Right lobe of liver (tissue), 6 donors: ENCODE measurements at regions not wholly inside any gene's neighbourhood (a gene's known extent, or its start where the extent isn't known, plus 50 kb on each side); places are given as distances from the start of the nearest gene placed in this dataset.

Experiments used
- ATAC-seq, 4 donors: fragments of 200-7000 bp; cut with Tn5 transposase; one replicate each; pipeline ENCODE4 v1.9.1; 2020; ENCODE audit warnings: mild to moderate bottlenecking in 4 of 4, moderate library complexity in 4 of 4
- DNase-seq, 3 donors: peaks; one replicate each; pipeline ENCODE4 v3.0.0-alpha.2; 2020
- H3K27ac ChIP-seq, 3 donors: fragments of 200-600 bp; one replicate each; pipeline ENCODE4 v1.8.0; 2022
- H3K27me3 ChIP-seq, 2 donors: fragments of 200-600 bp; one replicate each; pipeline ENCODE4 v1.8.0; 2022
- H3K36me3 ChIP-seq, 4 donors: fragments of 200-600 bp; sonication (generic) in 1 of 4; one replicate each; pipeline versions ENCODE4 v1.5.1 to v1.8.0; 2017 to 2022; ENCODE audit warnings: control low read depth in 1 of 4
- H3K4me1 ChIP-seq, 4 donors: fragments of 200-600 bp; sonication (generic) in 1 of 4; one replicate each; pipeline versions ENCODE4 v1.5.1 to v1.8.0; 2017 to 2022; ENCODE audit warnings: control low read depth in 1 of 4
- H3K4me3 ChIP-seq, 3 donors: fragments of 200-600 bp; one replicate each; pipeline ENCODE4 v1.8.0; 2022
- H3K9me3 ChIP-seq, 4 donors: fragments of 200-600 bp; sonication (generic) in 1 of 4; one replicate each; pipeline versions ENCODE4 v1.5.1 to v1.8.0; 2017 to 2022; ENCODE audit warnings: control low read depth in 1 of 4
- POLR2A ChIP-seq: fragments of 450-650 bp; IDR thresholded peaks from one replicate; pipeline ENCODE4 v1.6.1; 2017; ENCODE audit warnings: antibody characterized with exemption, mild to moderate bottlenecking
- WGBS: methylation state at CpG from one replicate; pipeline ENCODE4 v1.1.6; 2018; ENCODE audit warnings: low coverage, low lambda C conversion rate; ENCODE audit not compliant: insufficient coverage; ENCODE audit errors: missing lambda C conversion rate; 5-methylcytosine and 5-hydroxymethylcytosine counted together
- intact Hi-C, 2 donors: fragments of 100-400 bp; cut with DNase I; formaldehyde crosslinking; loops; one replicate each; pipeline versions ENCODE4 v1.11.2 to v1.14.1; 2022
- TF ChIP-seq, protein P1 (sequence below), 4 donors: fragments of 200-600 bp in 3 of 4; fragments of 450-650 bp in 1 of 4; IDR thresholded peaks; one replicate each; pipeline versions ENCODE4 v1.5.1 to v1.8.0; 2016 to 2022; ENCODE audit warnings: antibody characterized with exemption in 4 of 4, mild to moderate bottlenecking in 2 of 4
- donor health status: DM: no; HTN: yes; CAD: no.
- donor health status: DM: no; HTN: no; CAD: no.
- donor health status: DM: no; HTN: no; CAD: no.
- donor health status: DM: no; HTN: yes; CAD: no.
- donor health status: DM: no; HTN: yes; CAD: no.

DNA sequence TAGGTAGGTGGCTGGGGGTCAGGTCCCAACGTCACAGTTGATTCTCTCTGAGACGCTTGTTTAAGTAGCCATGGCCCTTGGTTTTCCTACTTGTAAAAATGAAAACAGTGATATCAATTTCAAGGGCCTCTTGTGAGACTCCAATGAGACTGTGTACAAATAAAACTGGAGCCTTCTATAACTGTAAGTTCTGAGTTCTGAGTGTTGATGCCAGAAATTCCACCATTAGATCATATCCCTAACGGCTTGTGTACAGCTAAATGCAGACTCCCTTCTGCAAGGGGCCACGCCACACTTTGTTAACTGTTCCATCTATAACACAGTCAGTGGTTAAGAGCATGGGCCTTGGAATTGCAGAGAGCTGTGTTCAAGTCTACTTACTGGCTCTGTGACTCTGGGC is 267.3 kb downstream of the TLE3 start:
- Histone ChIP-seq H3K36me3 (no peaks in the 10 kb centered on the region), H3K27ac (no peak overlapping the region), H3K9me3 (no peaks in the 10 kb centered on the region), H3K27me3 (no peaks in the 10 kb centered on the region), H3K4me1 (no peaks in the 10 kb centered on the region), H3K4me3 (no peak overlapping the region)
- WGBS = 80% methylated on average over 2 of the region's 4 CpGs
- intact Hi-C loops = no loop called here
- ATAC-seq = no peak
- no peak for DNase-seq
- TF ChIP-seq, protein P1, sequence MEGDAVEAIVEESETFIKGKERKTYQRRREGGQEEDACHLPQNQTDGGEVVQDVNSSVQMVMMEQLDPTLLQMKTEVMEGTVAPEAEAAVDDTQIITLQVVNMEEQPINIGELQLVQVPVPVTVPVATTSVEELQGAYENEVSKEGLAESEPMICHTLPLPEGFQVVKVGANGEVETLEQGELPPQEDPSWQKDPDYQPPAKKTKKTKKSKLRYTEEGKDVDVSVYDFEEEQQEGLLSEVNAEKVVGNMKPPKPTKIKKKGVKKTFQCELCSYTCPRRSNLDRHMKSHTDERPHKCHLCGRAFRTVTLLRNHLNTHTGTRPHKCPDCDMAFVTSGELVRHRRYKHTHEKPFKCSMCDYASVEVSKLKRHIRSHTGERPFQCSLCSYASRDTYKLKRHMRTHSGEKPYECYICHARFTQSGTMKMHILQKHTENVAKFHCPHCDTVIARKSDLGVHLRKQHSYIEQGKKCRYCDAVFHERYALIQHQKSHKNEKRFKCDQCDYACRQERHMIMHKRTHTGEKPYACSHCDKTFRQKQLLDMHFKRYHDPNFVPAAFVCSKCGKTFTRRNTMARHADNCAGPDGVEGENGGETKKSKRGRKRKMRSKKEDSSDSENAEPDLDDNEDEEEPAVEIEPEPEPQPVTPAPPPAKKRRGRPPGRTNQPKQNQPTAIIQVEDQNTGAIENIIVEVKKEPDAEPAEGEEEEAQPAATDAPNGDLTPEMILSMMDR (IDR thresholded peaks at IDR 0.05) = no peak
- TF ChIP-seq POLR2A = no peak

DNA sequence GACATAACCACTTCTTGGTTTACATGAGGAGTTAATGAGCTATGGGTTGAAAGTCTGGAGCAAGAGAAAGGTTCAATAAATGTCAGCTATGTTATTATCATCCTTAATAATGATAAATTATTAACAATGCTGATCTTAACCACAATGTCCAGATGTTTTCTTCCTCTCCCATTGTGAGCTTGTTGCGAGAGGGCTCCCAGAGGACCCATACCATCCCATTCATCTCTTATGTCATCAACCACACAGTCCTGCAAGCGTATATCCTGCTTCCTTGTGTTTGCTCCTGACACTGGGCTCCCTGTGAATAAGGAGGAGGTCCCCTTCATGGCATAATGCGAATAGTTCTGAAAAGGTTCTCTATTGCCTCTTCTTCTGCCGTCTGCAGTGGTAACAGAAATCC is 266.8 kb downstream of the TLE3 start:
- Histone ChIP-seq H3K27me3 (no peaks in the 10 kb centered on the region), H3K4me1 (no peaks in the 10 kb centered on the region), H3K27ac (no peak overlapping the region), H3K4me3 (no peak overlapping the region), H3K9me3 (no peaks in the 10 kb centered on the region), H3K36me3 (no peaks in the 10 kb centered on the region)
- WGBS = 81% methylated on average over 4 of the region's 4 CpGs
- TF ChIP-seq, protein P1 (IDR thresholded peaks at IDR 0.05) = no peak
- no peak for TF ChIP-seq POLR2A
- DNase-seq (no peak), ATAC-seq (no peak)
- intact Hi-C loops = no loop called here

DNA sequence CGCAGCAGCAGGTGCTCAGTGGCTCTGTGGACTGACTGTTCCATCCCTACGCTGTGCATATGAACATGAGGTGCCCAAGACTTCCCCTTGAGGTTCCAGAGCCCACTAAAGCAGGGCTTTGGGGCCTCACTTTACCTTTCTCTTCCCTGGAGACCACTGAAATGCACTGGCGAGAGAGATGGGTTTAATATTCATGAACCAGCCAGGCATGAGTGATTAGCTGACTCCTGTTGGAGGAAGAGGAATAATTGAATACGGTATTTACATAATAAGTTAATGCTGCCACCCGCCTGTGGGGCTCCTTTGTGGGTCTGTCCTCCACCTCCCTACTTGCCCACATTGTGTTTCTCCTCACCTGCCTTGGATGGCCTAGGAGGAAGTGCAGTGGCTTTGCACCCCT is 263.4 kb downstream of the TLE3 start:
- 81% methylated on average over 3 of the region's 5 CpGs for WGBS
- Histone ChIP-seq H3K27me3 (no peaks in the 10 kb centered on the region), H3K9me3 (no peaks in the 10 kb centered on the region), H3K4me1 (no peaks in the 10 kb centered on the region), H3K36me3 (no peaks in the 10 kb centered on the region), H3K4me3 (no peak overlapping the region), H3K27ac (no peak overlapping the region)
- no peak for DNase-seq
- TF ChIP-seq, protein P1 (IDR thresholded peaks at IDR 0.05) = no peak
- no peak for TF ChIP-seq POLR2A
- no peak for ATAC-seq
- intact Hi-C loops = no loop called here

DNA sequence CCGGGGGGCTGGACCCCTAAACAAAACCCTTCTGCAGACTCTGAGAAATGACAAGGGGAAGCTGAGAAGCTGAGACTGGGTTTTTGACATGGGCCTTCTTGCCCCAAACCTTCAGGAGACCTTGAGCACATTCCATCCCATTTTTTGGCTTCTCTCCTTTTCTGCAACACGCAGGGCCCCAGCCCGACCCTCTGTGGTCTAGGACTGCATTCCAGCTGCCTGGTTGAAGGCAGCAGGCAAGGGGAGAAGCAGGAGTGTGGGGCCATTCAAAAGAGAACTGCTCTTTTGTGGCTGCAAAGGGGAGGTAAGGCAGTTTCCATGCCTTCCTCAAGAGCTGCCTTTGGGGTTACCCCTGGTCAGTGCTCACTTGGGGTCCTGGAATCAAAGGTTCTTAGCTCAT is 263.0 kb downstream of the TLE3 start:
- WGBS = 22% methylated on average over 3 of the region's 3 CpGs
- TF ChIP-seq, protein P1 (IDR thresholded peaks at IDR 0.05) = no peak
- no peak for TF ChIP-seq POLR2A
- H3K27me3 ChIP-seq = no peaks in the 10 kb centered on the region
- no peak overlapping the region for H3K27ac ChIP-seq
- ATAC-seq (no peak), DNase-seq (no peak)
- H3K9me3 ChIP-seq = no peaks in the 10 kb centered on the region
- no peaks in the 10 kb centered on the region for H3K4me1 ChIP-seq
- H3K4me3 ChIP-seq = no peak overlapping the region
- intact Hi-C loops = no loop called here
- H3K36me3 ChIP-seq = no peaks in the 10 kb centered on the region

DNA sequence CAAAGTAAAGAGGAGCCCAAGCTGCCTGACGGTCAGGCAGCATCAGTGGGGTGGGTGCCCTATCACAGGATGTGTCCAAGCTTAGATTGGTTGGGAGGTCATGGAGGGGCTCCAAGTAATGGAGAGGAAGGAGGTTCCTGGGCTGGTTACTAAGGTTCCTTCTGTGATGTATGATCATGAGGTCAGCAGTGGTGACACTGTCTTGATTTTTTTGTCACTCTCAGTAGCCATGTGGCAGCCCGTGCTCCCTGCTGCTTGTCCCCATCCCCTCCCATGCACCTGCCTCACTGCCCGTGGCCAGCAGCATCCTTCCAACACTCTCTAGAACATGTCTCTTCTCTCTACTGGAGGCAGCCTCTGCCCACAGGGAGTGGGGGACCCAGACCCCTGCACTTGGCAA is 261.7 kb downstream of the TLE3 start:
- TF ChIP-seq, protein P1 (IDR thresholded peaks at IDR 0.05) = no peak
- TF ChIP-seq POLR2A = no peak
- ATAC-seq (no peak), DNase-seq (no peak)
- no peaks in the 10 kb centered on the region for H3K4me1 ChIP-seq
- WGBS = 57% methylated on average over 2 of the region's 3 CpGs
- no peaks in the 10 kb centered on the region for H3K36me3 ChIP-seq
- no peaks in the 10 kb centered on the region for H3K9me3 ChIP-seq
- H3K4me3 ChIP-seq = no peak overlapping the region
- intact Hi-C loops = no loop called here
- H3K27ac ChIP-seq = no peak overlapping the region
- H3K27me3 ChIP-seq = no peaks in the 10 kb centered on the region
